ENCODE measurements at regions not wholly inside any gene's neighbourhood (a gene's known extent, or its start where the extent isn't known, plus 50 kb on each side); places are given as distances from the start of the nearest gene placed in this dataset.

- Histone ChIP-seq H3K27ac (no peak overlapping the region), H3K4me3 (no peak overlapping the region), H3K9ac (ENCODE audit: low read depth in 2 of 2, low read length in 2 of 2) (no peak overlapping the region), H3K4me1 (peaks cover 4% of the 10 kb centered on the region), H3K27me3 (no peaks in the 10 kb centered on the region), H3K9me3 (no peaks in the 10 kb centered on the region), H3K36me3 (no peaks in the 10 kb centered on the region)
- DNase-seq: no peak
- no peak for TF ChIP-seq CTCF (IDR thresholded peaks at IDR 0.05)
- intact Hi-C loops (cut with DNase I): no loop called here
Measured at GRCh38 chr2:20120569-20121416, 69.4 kb upstream of the LAPTM4A start.

- H3K9ac ChIP-seq (ENCODE audit: low read depth in 2 of 2, low read length in 2 of 2): no peak overlapping the region
- H3K4me3 ChIP-seq: no peak overlapping the region
- peaks cover 8% of the 10 kb centered on the region for H3K4me1 ChIP-seq
- H3K27ac ChIP-seq: no peak overlapping the region
- H3K27me3 ChIP-seq: no peaks in the 10 kb centered on the region
- no peak for TF ChIP-seq CTCF (IDR thresholded peaks at IDR 0.05)
- DNase-seq: no peak
- no peaks in the 10 kb centered on the region for H3K36me3 ChIP-seq
- H3K9me3 ChIP-seq: no peaks in the 10 kb centered on the region
- intact Hi-C loops (cut with DNase I): no loop called here
Measured at GRCh38 chr2:20118051-20118450, 66.6 kb upstream of the LAPTM4A start.

GRCh38 chr2:20115902-20116301, 64.5 kb upstream of the LAPTM4A start:
- TF ChIP-seq CTCF (IDR thresholded peaks at IDR 0.05): no peak
- H3K27me3 ChIP-seq: no peaks in the 10 kb centered on the region
- intact Hi-C loops (cut with DNase I): no loop called here
- DNase-seq: peak; percentile 65
- no peak overlapping the region for H3K4me3 ChIP-seq
- peaks cover 8% of the 10 kb centered on the region for H3K4me1 ChIP-seq
- H3K9me3 ChIP-seq: no peaks in the 10 kb centered on the region
- no peak overlapping the region for H3K27ac ChIP-seq
- no peaks in the 10 kb centered on the region for H3K36me3 ChIP-seq
- peak overlapping the region in 1 of 2 donors; percentile 23 for H3K9ac ChIP-seq (ENCODE audit: low read depth in 2 of 2, low read length in 2 of 2)

- Histone ChIP-seq H3K9me3 (no peaks in the 10 kb centered on the region), H3K9ac (ENCODE audit: low read depth in 2 of 2, low read length in 2 of 2) (peak overlapping the region in 1 of 2 donors; percentile 23), H3K27me3 (no peaks in the 10 kb centered on the region), H3K4me1 (peaks cover 8% of the 10 kb centered on the region), H3K36me3 (no peaks in the 10 kb centered on the region), H3K27ac (no peak overlapping the region), H3K4me3 (no peak overlapping the region)
- TF ChIP-seq CTCF (IDR thresholded peaks at IDR 0.05): no peak
- DNase-seq: no peak
- intact Hi-C loops (cut with DNase I): no loop called here
Measured at GRCh38 chr2:20115374-20115773, 63.9 kb upstream of the LAPTM4A start.

GRCh38 chr2:20113986-20114938, 62.8 kb upstream of the LAPTM4A start:
- Histone ChIP-seq H3K9me3 (no peaks in the 10 kb centered on the region), H3K9ac (ENCODE audit: low read depth in 2 of 2, low read length in 2 of 2) (peak overlapping the region in 1 of 2 donors; percentile 28), H3K4me1 (peaks cover 8% of the 10 kb centered on the region), H3K4me3 (no peak overlapping the region), H3K27ac (no peak overlapping the region), H3K36me3 (no peaks in the 10 kb centered on the region), H3K27me3 (no peaks in the 10 kb centered on the region)
- no peak for TF ChIP-seq CTCF (IDR thresholded peaks at IDR 0.05)
- peak; percentile 50 for DNase-seq
- intact Hi-C loops (cut with DNase I): no loop called here
